ENCODE measurements at regions not wholly inside any gene's neighbourhood (a gene's known extent, or its start where the extent isn't known, plus 50 kb on each side); places are given as distances from the start of the nearest gene placed in this dataset.
"Not testable (repeated sequence)": the region's sequence is repeated elsewhere in the genome, so short reads cannot be mapped to it uniquely, and the experiment has no call there.

DNA sequence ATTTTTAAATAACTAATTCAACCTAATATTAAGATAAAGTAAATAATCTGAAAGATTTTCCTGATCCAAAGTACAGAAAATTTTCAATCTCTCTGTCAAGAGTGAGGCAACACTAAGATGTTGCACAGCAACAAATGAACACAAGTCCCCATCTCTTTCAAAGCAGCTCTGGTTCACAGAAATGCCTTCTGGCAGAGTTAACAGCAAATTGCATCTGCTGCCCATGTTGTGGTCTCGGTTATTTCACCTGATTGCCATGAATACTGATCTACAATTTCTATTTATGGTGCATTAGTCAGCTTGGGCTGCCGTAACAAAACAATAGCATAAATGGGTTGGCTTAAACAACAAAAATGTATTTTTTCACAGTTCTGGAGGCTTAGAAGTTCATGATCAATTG is 167.3 kb downstream of the BCHE start:
- no peak overlapping the region for H3K4me3 ChIP-seq (ENCODE audit: control insufficient read depth in 1 of 2, extremely low read depth in 1 of 2, low read length in 1 of 2)
- H3K4me1 ChIP-seq (ENCODE audit: control insufficient read depth in 1 of 2, extremely low read depth in 1 of 2, insufficient read depth in 2 of 2, low read length in 2 of 2): no peaks in the 10 kb centered on the region
- no peaks in the 10 kb centered on the region for H3K27me3 Mint-ChIP-seq
- CTCF ChIA-PET: no interaction called here
- no peaks in the 10 kb centered on the region for H3K36me3 Mint-ChIP-seq
- ATAC-seq (replicated peaks in 1 of 4): no peak
- peaks cover 17 to 31% (median 18%) of the 10 kb centered on the region in 3 donors for H3K9me3 Mint-ChIP-seq
- H3K4me3 Mint-ChIP-seq: no peak overlapping the region
- no peaks in the 10 kb centered on the region for H3K4me1 Mint-ChIP-seq
- no peak overlapping the region for H3K27ac ChIP-seq (ENCODE audit: low read length)
- no peaks in the 10 kb centered on the region for H3K9me3 ChIP-seq
- no peaks in the 10 kb centered on the region for H3K27me3 ChIP-seq (replicated peaks in 1 of 2; ENCODE audit: control insufficient read depth in 2 of 2, extremely low read depth in 1 of 2, insufficient read depth in 2 of 2, low read length in 1 of 2)
- no peak for DNase-seq
- no peaks in the 10 kb centered on the region for H3K36me3 ChIP-seq (ENCODE audit: control insufficient read depth in 2 of 2, extremely low read depth in 1 of 2, insufficient read depth in 1 of 2, low read length in 1 of 2)
- 57% methylated on average over 1 of the region's 2 CpGs for WGBS (ENCODE audit: insufficient coverage)
- POLR2A ChIA-PET: no interaction called here
- no peak overlapping the region for H3K27ac Mint-ChIP-seq

DNA sequence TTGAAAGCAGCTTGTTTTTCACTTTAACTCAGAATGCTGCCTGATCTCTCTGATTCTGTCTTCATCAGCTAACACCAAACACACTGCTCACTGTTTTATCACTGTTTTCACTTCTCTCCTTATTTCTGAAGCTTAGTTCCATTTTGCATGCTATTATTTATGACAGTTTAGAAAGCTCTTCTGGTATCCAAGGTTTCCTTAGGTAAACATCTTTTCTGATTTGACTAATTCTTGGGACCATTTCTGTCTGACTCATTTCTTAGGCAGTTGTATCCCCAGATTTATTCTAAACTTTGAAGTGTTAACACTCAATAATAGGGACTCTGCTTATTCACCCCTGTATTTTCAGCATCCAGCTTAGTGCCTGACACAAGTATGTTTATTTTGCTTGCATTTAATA is 167.7 kb downstream of the BCHE start:
- H3K36me3 ChIP-seq (ENCODE audit: control insufficient read depth in 2 of 2, extremely low read depth in 1 of 2, insufficient read depth in 1 of 2, low read length in 1 of 2): no peaks in the 10 kb centered on the region
- ATAC-seq (replicated peaks in 1 of 4) (no peak), DNase-seq (no peak)
- Mint-ChIP-seq H3K4me3 (no peak overlapping the region), H3K36me3 (no peaks in the 10 kb centered on the region), H3K4me1 (no peaks in the 10 kb centered on the region), H3K27me3 (no peaks in the 10 kb centered on the region), H3K27ac (no peak overlapping the region), H3K9me3 (peaks cover 16 to 26% (median 19%) of the 10 kb centered on the region in 3 donors)
- CTCF ChIA-PET: no interaction called here
- no peaks in the 10 kb centered on the region for H3K27me3 ChIP-seq (replicated peaks in 1 of 2; ENCODE audit: control insufficient read depth in 2 of 2, extremely low read depth in 1 of 2, insufficient read depth in 2 of 2, low read length in 1 of 2)
- no peaks in the 10 kb centered on the region for H3K9me3 ChIP-seq
- H3K27ac ChIP-seq (ENCODE audit: low read length): no peak overlapping the region
- no peaks in the 10 kb centered on the region for H3K4me1 ChIP-seq (ENCODE audit: control insufficient read depth in 1 of 2, extremely low read depth in 1 of 2, insufficient read depth in 2 of 2, low read length in 2 of 2)
- H3K4me3 ChIP-seq (ENCODE audit: control insufficient read depth in 1 of 2, extremely low read depth in 1 of 2, low read length in 1 of 2): no peak overlapping the region
- POLR2A ChIA-PET: no interaction called here

DNA sequence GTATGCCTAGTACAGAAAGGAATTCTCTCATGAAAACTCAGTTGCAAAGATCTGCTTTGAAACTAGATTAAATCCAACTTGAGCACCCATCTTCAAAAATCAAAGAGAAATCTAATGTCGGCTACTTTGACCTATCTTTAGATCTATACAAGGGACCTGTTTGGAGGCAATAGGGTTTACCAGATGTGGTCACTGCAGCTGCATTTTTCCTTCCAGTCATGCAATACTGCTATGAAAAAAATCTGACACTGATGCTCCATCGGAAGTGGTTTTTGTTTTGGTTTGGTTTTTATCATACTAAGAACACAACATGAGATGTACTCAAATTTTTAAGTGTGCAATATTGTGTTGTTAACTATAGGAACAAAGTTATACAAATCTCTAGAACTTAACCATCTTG is 169.5 kb downstream of the BCHE start:
- H3K36me3 Mint-ChIP-seq: no peaks in the 10 kb centered on the region
- no peak for DNase-seq
- no peaks in the 10 kb centered on the region for H3K4me1 Mint-ChIP-seq
- Histone ChIP-seq H3K36me3 (ENCODE audit: control insufficient read depth in 2 of 2, extremely low read depth in 1 of 2, insufficient read depth in 1 of 2, low read length in 1 of 2) (no peaks in the 10 kb centered on the region), H3K4me1 (ENCODE audit: control insufficient read depth in 1 of 2, extremely low read depth in 1 of 2, insufficient read depth in 2 of 2, low read length in 2 of 2) (no peaks in the 10 kb centered on the region), H3K27me3 (replicated peaks in 1 of 2; ENCODE audit: control insufficient read depth in 2 of 2, extremely low read depth in 1 of 2, insufficient read depth in 2 of 2, low read length in 1 of 2) (no peaks in the 10 kb centered on the region), H3K4me3 (ENCODE audit: control insufficient read depth in 1 of 2, extremely low read depth in 1 of 2, low read length in 1 of 2) (no peak overlapping the region), H3K9me3 (no peaks in the 10 kb centered on the region), H3K27ac (ENCODE audit: low read length) (no peak overlapping the region)
- H3K27ac Mint-ChIP-seq: no peak overlapping the region
- no peak overlapping the region for H3K4me3 Mint-ChIP-seq
- ATAC-seq (replicated peaks in 1 of 4): no peak
- no peaks in the 10 kb centered on the region for H3K27me3 Mint-ChIP-seq
- ChIA-PET POLR2A (no interaction called here), CTCF (no interaction called here)
- H3K9me3 Mint-ChIP-seq: peaks cover 13 to 21% (median 19%) of the 10 kb centered on the region in 3 donors
- WGBS (ENCODE audit: insufficient coverage): no CpG with 5 or more reads among the region's 2 CpGs

DNA sequence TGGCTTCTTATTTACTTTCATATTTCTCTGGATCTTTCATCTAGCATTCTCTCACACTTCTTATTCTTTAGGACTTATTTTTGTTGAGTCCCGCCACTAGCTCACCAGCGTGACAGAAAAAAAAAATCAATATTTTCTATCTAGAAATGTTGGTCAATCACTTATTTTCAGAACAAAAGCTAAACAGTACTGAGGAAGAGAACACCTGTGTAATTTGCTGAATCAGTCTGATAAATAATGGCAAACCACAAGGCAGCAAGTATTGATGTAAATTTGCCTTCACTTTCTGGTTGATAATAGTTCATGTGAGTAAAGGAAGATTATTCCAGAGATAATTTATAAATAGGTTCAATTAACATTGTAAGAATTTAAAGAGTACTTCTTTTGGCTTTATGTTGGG is 179.2 kb downstream of the BCHE start:
- H3K4me3 Mint-ChIP-seq: no peak overlapping the region
- H3K27ac Mint-ChIP-seq: no peak overlapping the region
- no peaks in the 10 kb centered on the region for H3K36me3 ChIP-seq (ENCODE audit: control insufficient read depth in 2 of 2, extremely low read depth in 1 of 2, insufficient read depth in 1 of 2, low read length in 1 of 2)
- H3K27me3 ChIP-seq (replicated peaks in 1 of 2; ENCODE audit: control insufficient read depth in 2 of 2, extremely low read depth in 1 of 2, insufficient read depth in 2 of 2, low read length in 1 of 2): no peaks in the 10 kb centered on the region
- ATAC-seq (replicated peaks in 1 of 4) (no peak), DNase-seq (no peak)
- H3K36me3 Mint-ChIP-seq: no peaks in the 10 kb centered on the region
- peaks cover 0 to 8% (median 2%) of the 10 kb centered on the region in 3 donors for H3K9me3 Mint-ChIP-seq
- no CpG with 5 or more reads among the region's 2 CpGs for WGBS (ENCODE audit: insufficient coverage)
- H3K27ac ChIP-seq (ENCODE audit: low read length): no peak overlapping the region
- ChIA-PET CTCF (no interaction called here), POLR2A (no interaction called here)
- no peaks in the 10 kb centered on the region for H3K4me1 ChIP-seq (ENCODE audit: control insufficient read depth in 1 of 2, extremely low read depth in 1 of 2, insufficient read depth in 2 of 2, low read length in 2 of 2)
- H3K9me3 ChIP-seq: no peaks in the 10 kb centered on the region
- H3K27me3 Mint-ChIP-seq: no peaks in the 10 kb centered on the region
- no peak overlapping the region for H3K4me3 ChIP-seq (ENCODE audit: control insufficient read depth in 1 of 2, extremely low read depth in 1 of 2, low read length in 1 of 2)
- no peaks in the 10 kb centered on the region for H3K4me1 Mint-ChIP-seq

DNA sequence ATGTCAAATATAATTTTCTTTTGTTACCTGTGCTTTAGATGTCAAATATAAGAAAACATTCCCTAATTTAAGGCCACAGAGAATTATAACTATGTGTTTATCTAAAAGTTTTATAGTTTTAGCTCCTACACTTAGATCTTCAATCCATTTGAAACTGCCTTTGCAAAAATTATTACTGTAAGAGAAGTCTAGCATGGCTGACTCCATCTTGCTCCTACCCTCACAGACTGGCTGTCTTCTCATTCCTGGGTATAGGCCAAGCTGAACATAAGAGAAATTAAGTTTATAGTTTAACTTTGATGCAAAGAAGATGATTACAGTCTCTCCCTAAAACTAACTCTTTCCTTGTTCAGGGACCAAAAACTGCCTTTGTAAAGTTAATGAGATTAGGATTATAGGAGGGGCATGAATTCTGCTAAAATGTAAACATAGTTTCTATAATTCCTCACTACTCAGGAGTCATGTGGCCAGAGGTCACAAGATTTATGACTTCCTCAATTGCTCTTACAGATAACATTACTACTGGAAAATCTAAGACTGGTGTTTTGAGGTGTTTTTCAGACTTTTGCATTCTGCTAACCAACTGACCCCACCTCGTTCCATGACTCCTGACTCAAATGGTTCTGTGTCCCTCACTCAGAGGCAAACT is 184.0 kb downstream of the BCHE start:
- no peak overlapping the region for H3K4me3 Mint-ChIP-seq
- peaks cover 0 to 11% (median 6%) of the 10 kb centered on the region in 3 donors for H3K9me3 Mint-ChIP-seq
- no peaks in the 10 kb centered on the region for H3K36me3 Mint-ChIP-seq
- H3K27ac Mint-ChIP-seq: no peak overlapping the region
- POLR2A ChIA-PET: no interaction called here
- no peak overlapping the region for H3K27ac ChIP-seq (ENCODE audit: low read length)
- WGBS (ENCODE audit: insufficient coverage): no CpG with 5 or more reads among the region's 1 CpG
- CTCF ChIA-PET: no interaction called here
- H3K27me3 ChIP-seq (replicated peaks in 1 of 2; ENCODE audit: control insufficient read depth in 2 of 2, extremely low read depth in 1 of 2, insufficient read depth in 2 of 2, low read length in 1 of 2): no peaks in the 10 kb centered on the region
- H3K27me3 Mint-ChIP-seq: no peaks in the 10 kb centered on the region
- H3K9me3 ChIP-seq: no peaks in the 10 kb centered on the region
- H3K36me3 ChIP-seq (ENCODE audit: control insufficient read depth in 2 of 2, extremely low read depth in 1 of 2, insufficient read depth in 1 of 2, low read length in 1 of 2): no peaks in the 10 kb centered on the region
- ATAC-seq (replicated peaks in 1 of 4): no peak
- no peak overlapping the region for H3K4me3 ChIP-seq (ENCODE audit: control insufficient read depth in 1 of 2, extremely low read depth in 1 of 2, low read length in 1 of 2)
- H3K4me1 Mint-ChIP-seq: no peaks in the 10 kb centered on the region
- DNase-seq: no peak
- H3K4me1 ChIP-seq (ENCODE audit: control insufficient read depth in 1 of 2, extremely low read depth in 1 of 2, insufficient read depth in 2 of 2, low read length in 2 of 2): no peaks in the 10 kb centered on the region

- H3K27me3 Mint-ChIP-seq; DNase-seq; POLR2A ChIA-PET; H3K36me3 Mint-ChIP-seq; H3K27ac Mint-ChIP-seq; ATAC-seq (replicated peaks in 1 of 4); H3K4me1 Mint-ChIP-seq; H3K4me1 ChIP-seq (ENCODE audit: control insufficient read depth in 1 of 2, extremely low read depth in 1 of 2, insufficient read depth in 2 of 2, low read length in 2 of 2); H3K27me3 ChIP-seq (replicated peaks in 1 of 2; ENCODE audit: control insufficient read depth in 2 of 2, extremely low read depth in 1 of 2, insufficient read depth in 2 of 2, low read length in 1 of 2); H3K4me3 Mint-ChIP-seq; H3K9me3 ChIP-seq; H3K4me3 ChIP-seq (ENCODE audit: control insufficient read depth in 1 of 2, extremely low read depth in 1 of 2, low read length in 1 of 2); H3K27ac ChIP-seq (ENCODE audit: low read length); H3K36me3 ChIP-seq (ENCODE audit: control insufficient read depth in 2 of 2, extremely low read depth in 1 of 2, insufficient read depth in 1 of 2, low read length in 1 of 2); CTCF ChIA-PET: not testable (repeated sequence)
- H3K9me3 Mint-ChIP-seq: peaks cover 0 to 12% (median 10%) of the 10 kb centered on the region in 3 donors
- 91% methylated on average over 22 of the region's 30 CpGs for WGBS (ENCODE audit: insufficient coverage)
Observed at GRCh38 chr3:165649282-165649681, 187.9 kb downstream of the BCHE start.

DNA sequence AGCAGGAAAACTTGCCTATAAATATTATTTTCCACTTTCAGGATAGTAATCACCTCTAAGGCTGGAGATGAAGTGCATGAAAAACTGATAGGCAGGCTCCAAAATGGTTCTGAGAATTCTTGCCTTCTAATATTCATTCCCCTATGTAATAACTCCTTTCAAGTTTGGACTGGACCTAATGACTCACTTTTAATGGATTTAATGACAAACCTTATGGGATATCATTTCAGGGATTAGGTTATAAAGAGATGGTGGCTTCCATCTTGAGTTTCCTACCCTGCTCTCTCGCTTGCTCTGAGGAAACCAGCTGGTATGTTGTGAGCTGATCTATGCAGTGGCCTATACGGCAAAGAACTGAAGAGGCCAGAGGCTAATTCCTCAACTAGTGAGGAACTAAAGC is 192.0 kb downstream of the BCHE start:
- DNase-seq: no peak
- ChIA-PET POLR2A (no interaction called here), CTCF (no interaction called here)
- Histone ChIP-seq H3K4me1 (ENCODE audit: control insufficient read depth in 1 of 2, extremely low read depth in 1 of 2, insufficient read depth in 2 of 2, low read length in 2 of 2) (no peaks in the 10 kb centered on the region), H3K4me3 (ENCODE audit: control insufficient read depth in 1 of 2, extremely low read depth in 1 of 2, low read length in 1 of 2) (no peak overlapping the region), H3K36me3 (ENCODE audit: control insufficient read depth in 2 of 2, extremely low read depth in 1 of 2, insufficient read depth in 1 of 2, low read length in 1 of 2) (no peaks in the 10 kb centered on the region), H3K27me3 (replicated peaks in 1 of 2; ENCODE audit: control insufficient read depth in 2 of 2, extremely low read depth in 1 of 2, insufficient read depth in 2 of 2, low read length in 1 of 2) (no peaks in the 10 kb centered on the region), H3K9me3 (no peaks in the 10 kb centered on the region), H3K27ac (ENCODE audit: low read length) (no peak overlapping the region)
- Mint-ChIP-seq H3K36me3 (no peaks in the 10 kb centered on the region), H3K4me3 (no peak overlapping the region), H3K27me3 (no peaks in the 10 kb centered on the region), H3K9me3 (peaks cover 1 to 13% (median 6%) of the 10 kb centered on the region in 3 donors), H3K4me1 (no peaks in the 10 kb centered on the region), H3K27ac (no peak overlapping the region)
- ATAC-seq (replicated peaks in 1 of 4): no peak
- WGBS (ENCODE audit: insufficient coverage): no CpG with 5 or more reads among the region's 2 CpGs

Data from T-cell (primary cell).